ENCODE measurements at regions not wholly inside any gene's neighbourhood (a gene's known extent, or its start where the extent isn't known, plus 50 kb on each side); places are given as distances from the start of the nearest gene placed in this dataset.

- TF ChIP-seq CTCF (IDR thresholded peaks at IDR 0.05) (no peak), REST (IDR thresholded peaks at IDR 0.05) (no peak), SMC3 (IDR thresholded peaks at IDR 0.05) (no peak)
Observed at GRCh38 chr5:117318528-117318927, 743.9 kb upstream of the SEMA6A start.
